GM19468 (cell line): ENCODE measurements at regions not wholly inside any gene's neighbourhood (a gene's known extent, or its start where the extent isn't known, plus 50 kb on each side); places are given as distances from the start of the nearest gene placed in this dataset.
"Not testable (repeated sequence)": the region's sequence is repeated elsewhere in the genome, so short reads cannot be mapped to it uniquely, and the experiment has no call there.

Experiments used
- ATAC-seq: cut with Tn5 transposase; IDR thresholded peaks from one replicate; pipeline ENCODE4 v1.9.1; 2021; ENCODE audit warnings: mild to moderate bottlenecking, moderate library complexity, moderate number of reproducible peaks; ENCODE audit not compliant: unreplicated experiment; ENCODE audit errors: extremely low read depth

DNA sequence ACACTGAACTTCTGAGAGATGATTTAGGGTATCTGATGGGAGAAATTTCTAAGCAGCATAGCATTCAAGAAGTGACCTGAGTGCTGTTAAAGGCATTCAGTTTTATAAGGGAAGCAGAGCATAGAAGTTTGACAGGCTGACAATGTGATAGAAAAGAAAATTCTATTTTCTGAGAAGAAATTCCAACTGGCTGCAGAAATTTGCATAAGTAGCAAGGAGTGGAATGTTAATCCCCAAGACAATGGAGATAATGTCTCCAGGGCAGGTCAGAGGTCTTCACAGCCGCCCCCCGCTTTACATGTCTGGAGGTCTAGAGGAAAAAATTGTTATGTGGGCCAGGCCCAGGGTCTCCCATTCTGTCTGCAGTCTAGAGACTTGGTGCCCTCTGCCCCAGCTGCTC, 1361.8 kb upstream of the EYS start:
- ATAC-seq: no peak

DNA sequence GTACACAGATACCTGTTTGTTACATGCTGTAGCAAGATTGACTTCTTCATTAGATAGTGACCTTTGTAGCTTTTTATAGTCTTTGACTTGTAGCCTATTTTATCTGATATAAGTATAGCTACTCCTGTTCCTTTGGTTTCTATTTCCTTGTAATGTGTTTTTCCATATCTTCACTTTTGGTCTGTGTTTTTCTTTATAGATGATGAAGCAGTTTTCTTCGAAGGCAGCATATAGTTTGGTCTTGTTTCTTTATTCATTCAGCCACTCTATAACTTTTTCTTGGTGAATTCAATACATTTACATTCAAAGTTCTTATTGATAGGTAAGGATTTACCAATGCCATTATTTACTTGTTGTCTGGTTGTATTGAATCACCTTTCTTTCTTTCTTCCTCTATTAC, 1357.3 kb upstream of the EYS start:
- no peak for ATAC-seq

DNA sequence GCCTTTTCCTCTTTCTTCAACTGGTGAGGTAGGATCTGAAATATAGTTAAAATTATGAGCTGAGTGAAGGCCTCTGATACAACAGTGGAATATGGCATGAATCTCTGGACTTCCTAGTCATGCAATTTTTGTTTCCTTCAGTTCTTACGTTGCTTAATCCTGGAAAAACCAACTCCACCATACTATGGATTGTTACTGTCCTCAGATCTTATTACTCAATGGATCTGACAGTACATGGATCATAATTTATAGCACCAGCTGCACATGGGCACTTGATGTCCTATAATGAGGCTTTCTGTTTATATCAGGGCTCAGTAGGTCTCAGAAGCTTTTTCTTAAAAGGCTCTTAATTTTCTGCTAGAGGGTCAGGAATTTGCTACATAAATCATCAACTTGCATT, 1341.0 kb upstream of the EYS start:
- no peak for ATAC-seq

DNA sequence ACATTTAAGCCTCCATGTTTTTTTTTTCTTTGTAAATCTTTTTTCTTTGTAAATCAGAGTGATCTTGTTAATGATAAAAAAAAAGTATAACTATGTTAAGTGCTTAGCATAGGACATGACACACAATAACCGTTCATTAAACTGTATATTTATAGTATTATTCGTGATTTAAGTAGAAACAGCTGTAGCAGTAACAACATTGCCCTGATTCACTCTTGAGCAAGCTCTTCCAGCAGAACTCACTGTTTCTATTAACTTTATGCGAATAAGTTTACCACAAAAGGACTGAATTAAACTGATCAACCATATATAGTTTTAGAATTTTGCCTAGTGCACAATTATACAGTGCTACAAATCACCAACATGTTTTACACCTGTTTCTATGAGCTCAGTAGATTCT, 1338.0 kb upstream of the EYS start:
- no peak for ATAC-seq

DNA sequence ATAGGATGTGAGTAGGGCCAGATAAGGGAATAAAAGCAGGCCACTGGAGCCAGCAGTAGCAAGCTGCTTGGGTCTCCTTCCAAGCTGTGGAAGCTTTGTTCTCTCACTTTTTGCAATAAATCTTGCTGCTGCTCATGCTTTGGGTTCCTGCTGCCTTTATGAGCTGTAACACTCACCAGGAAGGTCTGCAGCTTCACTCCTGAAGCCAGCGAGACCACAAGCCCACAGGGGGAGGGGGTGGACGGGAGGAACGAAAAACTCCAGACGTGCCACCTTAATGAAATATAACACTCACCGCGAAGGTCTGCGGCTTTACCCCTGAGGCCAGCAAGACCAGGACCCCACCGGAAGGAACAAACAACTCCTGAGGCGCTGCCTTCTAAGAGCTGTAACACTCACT, 1324.4 kb upstream of the EYS start:
- ATAC-seq: no peak

- ATAC-seq: no peak
Measured at GRCh38 chr6:67030861-67031260, 1323.8 kb upstream of the EYS start.

- no peak for ATAC-seq
Measured at GRCh38 chr6:67016921-67017460, 1310.0 kb upstream of the EYS start.

DNA sequence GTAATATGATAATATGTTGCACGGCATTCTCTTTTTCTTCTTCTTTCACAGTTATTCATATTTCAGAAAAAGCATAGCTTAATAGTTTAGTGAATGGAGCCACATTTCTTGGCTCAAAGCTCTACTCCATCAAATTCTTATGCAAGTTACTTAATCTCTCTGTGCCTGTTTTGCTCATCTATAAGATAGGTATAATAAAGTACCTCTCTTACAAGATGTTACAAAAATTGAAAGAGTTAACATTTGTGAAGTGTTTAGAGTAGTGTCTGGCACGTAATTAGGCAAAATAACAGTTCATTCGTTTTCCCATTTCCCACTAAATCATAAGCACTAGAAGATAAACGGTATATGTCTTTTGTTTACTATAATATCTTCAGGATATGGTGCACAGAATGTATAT, 1304.4 kb upstream of the EYS start:
- no peak for ATAC-seq

DNA sequence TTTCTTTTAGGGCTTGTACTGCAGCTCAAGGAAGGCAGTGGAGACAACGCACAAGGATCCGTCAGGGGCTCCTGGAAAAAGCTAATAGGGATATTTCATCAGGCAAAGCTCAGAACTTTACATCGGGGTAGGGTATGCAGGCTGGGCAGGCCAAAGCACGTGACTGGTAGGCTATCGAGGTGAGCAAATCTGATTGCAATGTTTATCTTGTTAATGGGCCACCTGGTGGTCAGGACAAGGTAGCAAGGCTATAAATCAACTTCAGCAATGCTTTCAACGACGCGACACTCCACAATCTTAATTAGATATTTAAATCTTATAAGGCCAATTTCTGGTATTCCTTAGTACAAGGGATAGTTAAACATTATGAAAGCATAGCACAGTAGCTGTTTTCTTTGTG, 1302.8 kb upstream of the EYS start:
- no peak for ATAC-seq

GRCh38 chr6:67003844-67004243, 1296.8 kb upstream of the EYS start:
- ATAC-seq: no peak

DNA sequence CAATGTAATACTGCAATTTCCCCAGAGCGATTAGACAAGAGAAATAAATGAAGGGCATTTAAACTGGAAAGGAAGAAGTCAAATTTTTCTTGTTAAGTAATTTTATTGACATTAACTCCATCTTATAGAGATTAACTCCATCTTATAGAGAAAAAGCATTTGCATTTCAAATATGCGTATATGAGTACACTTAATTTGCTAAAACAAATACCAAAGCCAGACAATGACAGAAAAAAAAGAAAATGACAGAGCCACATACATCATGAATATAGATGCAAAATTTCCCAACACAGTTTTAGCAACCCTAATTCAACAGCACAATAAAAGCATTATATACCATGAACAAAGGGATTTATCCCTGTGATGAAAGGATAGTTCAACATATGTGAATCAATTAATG, 1293.1 kb upstream of the EYS start:
- ATAC-seq: no peak

DNA sequence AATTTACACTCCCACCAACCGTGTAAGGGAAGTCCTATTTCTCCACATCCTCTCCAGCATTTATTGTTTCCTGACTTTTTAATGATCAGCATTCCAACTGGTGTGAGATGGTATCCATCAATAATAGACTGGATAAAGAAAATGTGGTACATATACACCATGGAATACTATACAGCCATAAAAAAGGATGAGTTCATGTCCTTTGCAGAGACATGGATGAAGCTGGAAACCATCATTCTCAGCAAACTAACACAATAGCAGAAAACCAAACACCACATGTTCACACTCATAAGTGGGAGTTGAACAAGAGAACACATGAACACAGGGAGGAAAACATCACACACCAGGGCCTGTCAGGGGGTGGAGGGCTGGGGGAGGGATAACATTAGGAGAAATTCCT, 1290.6 kb upstream of the EYS start:
- ATAC-seq: not testable (repeated sequence)

GRCh38 chr6:66995669-66996068, 1288.6 kb upstream of the EYS start:
- ATAC-seq: no peak

- not testable (repeated sequence) for ATAC-seq
Measured at GRCh38 chr6:66993708-66994107, 1286.7 kb upstream of the EYS start.

- no peak for ATAC-seq
Measured at GRCh38 chr6:66993272-66993671, 1286.2 kb upstream of the EYS start.

- ATAC-seq: no peak
Measured at GRCh38 chr6:66992660-66993059, 1285.6 kb upstream of the EYS start.

- no peak for ATAC-seq
Measured at GRCh38 chr6:66986940-66987339, 1279.9 kb upstream of the EYS start.

DNA sequence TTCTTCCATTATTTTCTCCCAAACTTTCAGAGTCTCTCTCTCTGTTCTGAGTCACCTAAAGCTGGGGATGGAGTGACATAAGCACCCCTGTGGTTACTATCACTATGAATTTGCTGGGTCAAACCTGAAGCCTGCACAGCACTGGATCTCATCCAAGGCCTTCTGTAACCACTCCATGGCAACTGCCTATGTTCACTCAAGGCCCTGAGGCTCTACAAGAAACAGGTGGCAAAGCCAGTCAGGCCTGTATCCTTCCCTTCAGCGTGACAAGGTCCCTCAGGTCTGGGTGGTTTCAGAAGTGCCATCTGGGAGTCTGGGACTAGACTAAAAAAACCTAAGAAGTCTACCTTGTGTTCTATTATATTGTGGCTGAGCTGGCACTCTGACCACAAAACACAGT, 1278.8 kb upstream of the EYS start:
- no peak for ATAC-seq

DNA sequence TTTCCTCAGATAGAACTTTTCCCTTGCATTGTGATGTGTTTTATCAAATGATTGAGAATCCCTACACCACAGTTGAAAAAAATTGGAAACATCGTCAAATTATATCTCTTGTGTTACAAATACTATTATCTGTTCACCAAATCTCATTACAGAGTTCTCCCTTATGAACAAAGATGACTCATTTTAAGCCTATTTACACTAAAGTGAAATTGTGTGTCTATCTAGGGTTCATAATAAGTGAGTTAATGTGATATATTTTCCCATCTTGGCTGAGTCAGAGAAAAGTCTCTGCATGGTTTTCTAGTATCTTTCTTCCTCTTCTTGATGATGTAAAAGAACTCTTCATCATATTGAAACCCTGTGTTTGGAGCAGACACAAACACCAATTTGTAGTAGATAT, 1263.3 kb upstream of the EYS start:
- ATAC-seq: no peak

- ATAC-seq: no peak
Measured at GRCh38 chr6:66965227-66965626, 1258.2 kb upstream of the EYS start.

DNA sequence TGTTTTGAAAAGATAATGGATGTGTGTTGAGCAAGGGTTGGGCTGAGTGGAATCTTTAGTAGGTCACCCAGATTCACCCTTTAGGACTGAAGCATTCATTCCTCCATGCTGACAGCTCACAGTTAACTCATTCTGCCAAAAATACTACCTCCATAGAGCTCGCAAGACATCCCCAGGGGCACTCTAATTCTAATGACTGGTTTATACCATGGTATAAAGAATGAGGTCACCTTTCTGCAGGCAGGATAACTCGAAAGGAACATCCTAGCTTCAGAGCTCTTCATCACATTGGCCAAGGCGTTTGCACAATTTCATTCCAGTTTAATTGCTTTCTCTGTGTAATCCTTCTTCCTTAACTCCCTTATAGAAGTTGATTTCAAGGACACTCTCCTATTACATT, 1257.2 kb upstream of the EYS start:
- ATAC-seq: no peak

DNA sequence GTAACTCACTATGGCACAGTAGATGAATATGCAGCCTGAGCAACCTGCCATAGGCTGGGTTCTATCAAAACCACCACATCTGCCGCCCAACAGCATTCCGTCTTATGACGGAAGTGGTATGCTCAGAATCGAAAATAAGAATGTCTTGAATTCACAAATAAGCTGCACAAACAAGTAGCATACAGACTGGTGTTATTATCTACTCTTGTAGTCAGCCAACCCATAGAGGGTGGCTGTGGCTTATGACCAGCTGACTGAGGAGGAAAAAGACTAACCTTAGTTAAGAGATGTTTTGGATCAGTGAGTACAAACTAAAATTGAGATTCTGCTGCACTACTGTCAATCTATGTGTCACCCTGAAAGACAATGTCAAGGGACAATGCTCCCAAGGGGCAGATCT, 1255.1 kb upstream of the EYS start:
- ATAC-seq: no peak

- ATAC-seq: no peak
Measured at GRCh38 chr6:66961191-66961590, 1254.2 kb upstream of the EYS start.
